DOHH2 (cell line): ENCODE measurements at regions not wholly inside any gene's neighbourhood (a gene's known extent, or its start where the extent isn't known, plus 50 kb on each side); places are given as distances from the start of the nearest gene placed in this dataset.

Experiments used
- EZH2phosphoT487 ChIP-seq: fragments of 200-600 bp; sonication (generic); IDR thresholded peaks from 2 replicates; pipeline ENCODE4 v1.6.1; 2017; ENCODE audit warnings: borderline replicate concordance, mild to moderate bottlenecking, antibody characterized with exemption, low read length, moderate library complexity, mixed read lengths
- TF ChIP-seq, protein P1 (sequence below): fragments of 200-600 bp; sonication (generic); IDR thresholded peaks from one replicate; pipeline ENCODE4 v1.5.1; 2014; ENCODE audit warnings: antibody characterized with exemption, mild to moderate bottlenecking, low read depth, low read length; ENCODE audit not compliant: poor library complexity, severe bottlenecking

GRCh38 chr2:223117533-223117932 is 65.5 kb downstream of the KCNE4 start:
- TF ChIP-seq, protein P1, sequence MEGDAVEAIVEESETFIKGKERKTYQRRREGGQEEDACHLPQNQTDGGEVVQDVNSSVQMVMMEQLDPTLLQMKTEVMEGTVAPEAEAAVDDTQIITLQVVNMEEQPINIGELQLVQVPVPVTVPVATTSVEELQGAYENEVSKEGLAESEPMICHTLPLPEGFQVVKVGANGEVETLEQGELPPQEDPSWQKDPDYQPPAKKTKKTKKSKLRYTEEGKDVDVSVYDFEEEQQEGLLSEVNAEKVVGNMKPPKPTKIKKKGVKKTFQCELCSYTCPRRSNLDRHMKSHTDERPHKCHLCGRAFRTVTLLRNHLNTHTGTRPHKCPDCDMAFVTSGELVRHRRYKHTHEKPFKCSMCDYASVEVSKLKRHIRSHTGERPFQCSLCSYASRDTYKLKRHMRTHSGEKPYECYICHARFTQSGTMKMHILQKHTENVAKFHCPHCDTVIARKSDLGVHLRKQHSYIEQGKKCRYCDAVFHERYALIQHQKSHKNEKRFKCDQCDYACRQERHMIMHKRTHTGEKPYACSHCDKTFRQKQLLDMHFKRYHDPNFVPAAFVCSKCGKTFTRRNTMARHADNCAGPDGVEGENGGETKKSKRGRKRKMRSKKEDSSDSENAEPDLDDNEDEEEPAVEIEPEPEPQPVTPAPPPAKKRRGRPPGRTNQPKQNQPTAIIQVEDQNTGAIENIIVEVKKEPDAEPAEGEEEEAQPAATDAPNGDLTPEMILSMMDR: no peak
- TF ChIP-seq EZH2phosphoT487: no peak
